Superior temporal gyrus (tissue), 1 donor: ENCODE measurements at regions not wholly inside any gene's neighbourhood (a gene's known extent, or its start where the extent isn't known, plus 50 kb on each side); places are given as distances from the start of the nearest gene placed in this dataset.
A peak's percentile ranks its signal among the peaks of the same experiment; 100 is the strongest.
"Not testable (repeated sequence)": the region's sequence is repeated elsewhere in the genome, so short reads cannot be mapped to it uniquely, and the experiment has no call there.

ENCODE experiments used
- DNase-seq: peaks from one replicate; pipeline ENCODE4 v3.0.0-alpha.2; 2016; ENCODE audit errors: extremely low spot score

GRCh38 chr2:87315183-87315902 lies 293.7 kb upstream of the PLGLB1 start:
- not testable (repeated sequence) for DNase-seq

- not testable (repeated sequence) for DNase-seq
These were observed 295.5 kb upstream of the PLGLB1 start for GRCh38 chr2:87317193-87317592.

- DNase-seq, result not testable (repeated sequence)
These were observed 297.3 kb upstream of the PLGLB1 start for GRCh38 chr2:87318814-87319491.

- DNase-seq, result not testable (repeated sequence)
These were observed 298.1 kb upstream of the PLGLB1 start for GRCh38 chr2:87319705-87320104.

GRCh38 chr2:87321201-87321600 lies 299.6 kb upstream of the PLGLB1 start:
- DNase-seq, result not testable (repeated sequence)

GRCh38 chr2:87324335-87325041 lies 302.8 kb upstream of the PLGLB1 start:
- DNase-seq, result not testable (repeated sequence)

- DNase-seq, result not testable (repeated sequence)
These were observed 303.6 kb upstream of the PLGLB1 start for GRCh38 chr2:87325042-87325910.

GRCh38 chr2:87325911-87326294 lies 304.3 kb upstream of the PLGLB1 start:
- not testable (repeated sequence) for DNase-seq

GRCh38 chr2:87326754-87327153 lies 305.1 kb upstream of the PLGLB1 start:
- not testable (repeated sequence) for DNase-seq

GRCh38 chr2:87327648-87328371 lies 306.2 kb upstream of the PLGLB1 start:
- not testable (repeated sequence) for DNase-seq

- not testable (repeated sequence) for DNase-seq
These were observed 307.9 kb upstream of the PLGLB1 start for GRCh38 chr2:87329529-87329928.

- DNase-seq, result not testable (repeated sequence)
These were observed 308.8 kb upstream of the PLGLB1 start for GRCh38 chr2:87330486-87330885.

- DNase-seq, result not testable (repeated sequence)
These were observed 310.4 kb upstream of the PLGLB1 start for GRCh38 chr2:87331940-87332583.

GRCh38 chr2:87334888-87335287 lies 313.2 kb upstream of the PLGLB1 start:
- not testable (repeated sequence) for DNase-seq

GRCh38 chr2:87338998-87339397 lies 317.4 kb upstream of the PLGLB1 start:
- DNase-seq, result not testable (repeated sequence)

- peak; percentile 12 for DNase-seq
These were observed 320.0 kb upstream of the PLGLB1 start for GRCh38 chr2:87341601-87342014.

GRCh38 chr2:87342175-87342574 lies 320.5 kb upstream of the PLGLB1 start:
- DNase-seq, result not testable (repeated sequence)

GRCh38 chr2:87343347-87343746 lies 321.7 kb upstream of the PLGLB1 start:
- DNase-seq, result not testable (repeated sequence)

- not testable (repeated sequence) for DNase-seq
These were observed 323.6 kb upstream of the PLGLB1 start for GRCh38 chr2:87345283-87345682.

- not testable (repeated sequence) for DNase-seq
These were observed 326.9 kb upstream of the PLGLB1 start for GRCh38 chr2:87348556-87348955.
